IPS-18a (cell line): ENCODE measurements at regions not wholly inside any gene's neighbourhood (a gene's known extent, or its start where the extent isn't known, plus 50 kb on each side); places are given as distances from the start of the nearest gene placed in this dataset.

Experiments
- H3K27ac ChIP-seq: one replicate; pipeline ENCODE4 v1.5.1; 2013; ENCODE audit warnings: low read length
- H3K27me3 ChIP-seq: one replicate; pipeline ENCODE4 v1.6.1; 2013; ENCODE audit warnings: mild to moderate bottlenecking, low read length; ENCODE audit not compliant: control insufficient read depth, insufficient read depth
- H3K36me3 ChIP-seq: one replicate; pipeline ENCODE4 v1.6.1; 2013; ENCODE audit warnings: low read depth, low read length; ENCODE audit not compliant: control insufficient read depth
- H3K4me1 ChIP-seq: one replicate; pipeline ENCODE4 v1.6.1; 2013; ENCODE audit warnings: low read depth, low read length; ENCODE audit not compliant: control insufficient read depth
- H3K4me3 ChIP-seq: one replicate; pipeline ENCODE4 v1.5.1; 2013; ENCODE audit warnings: low read length
- H3K9ac ChIP-seq: one replicate; pipeline ENCODE4 v1.6.1; 2013; ENCODE audit warnings: mild to moderate bottlenecking, low read length, moderate library complexity
- H3K9me3 ChIP-seq: one replicate; pipeline ENCODE4 v1.6.1; 2013; ENCODE audit warnings: low read depth, low read length; ENCODE audit not compliant: control insufficient read depth

GRCh38 chr11:39288011-39288410, 2171.4 kb downstream of the LRRC4C start:
- Histone ChIP-seq H3K27ac (no peak overlapping the region), H3K36me3 (no peaks in the 10 kb centered on the region), H3K4me3 (no peak overlapping the region), H3K4me1 (no peaks in the 10 kb centered on the region), H3K9me3 (peaks cover 16% of the 10 kb centered on the region), H3K27me3 (no peaks in the 10 kb centered on the region), H3K9ac (no peak overlapping the region)

GRCh38 chr11:39268176-39268690, 2191.2 kb downstream of the LRRC4C start:
- no peaks in the 10 kb centered on the region for H3K4me1 ChIP-seq
- no peaks in the 10 kb centered on the region for H3K9me3 ChIP-seq
- no peak overlapping the region for H3K9ac ChIP-seq
- no peaks in the 10 kb centered on the region for H3K36me3 ChIP-seq
- no peaks in the 10 kb centered on the region for H3K27me3 ChIP-seq
- no peak overlapping the region for H3K27ac ChIP-seq
- no peak overlapping the region for H3K4me3 ChIP-seq

- Histone ChIP-seq H3K36me3 (no peaks in the 10 kb centered on the region), H3K27ac (no peak overlapping the region), H3K4me1 (no peaks in the 10 kb centered on the region), H3K9ac (no peak overlapping the region), H3K4me3 (no peak overlapping the region), H3K27me3 (no peaks in the 10 kb centered on the region), H3K9me3 (peaks cover 8% of the 10 kb centered on the region)
Observed at GRCh38 chr11:39255648-39256047, 2203.8 kb downstream of the LRRC4C start.

- Histone ChIP-seq H3K27ac (no peak overlapping the region), H3K9ac (no peak overlapping the region), H3K9me3 (no peaks in the 10 kb centered on the region), H3K27me3 (no peaks in the 10 kb centered on the region), H3K36me3 (no peaks in the 10 kb centered on the region), H3K4me3 (no peak overlapping the region), H3K4me1 (no peaks in the 10 kb centered on the region)
Observed at GRCh38 chr11:39249566-39250365, 2209.7 kb downstream of the LRRC4C start.

GRCh38 chr11:39247570-39248137, 2211.8 kb downstream of the LRRC4C start:
- Histone ChIP-seq H3K9me3 (no peaks in the 10 kb centered on the region), H3K4me1 (no peaks in the 10 kb centered on the region), H3K27me3 (no peaks in the 10 kb centered on the region), H3K36me3 (no peaks in the 10 kb centered on the region), H3K4me3 (no peak overlapping the region), H3K9ac (no peak overlapping the region), H3K27ac (no peak overlapping the region)

GRCh38 chr11:39239553-39239952, 2219.9 kb downstream of the LRRC4C start:
- Histone ChIP-seq H3K9me3 (no peaks in the 10 kb centered on the region), H3K27ac (no peak overlapping the region), H3K4me1 (no peaks in the 10 kb centered on the region), H3K36me3 (no peaks in the 10 kb centered on the region), H3K9ac (no peak overlapping the region), H3K4me3 (no peak overlapping the region), H3K27me3 (no peaks in the 10 kb centered on the region)

GRCh38 chr11:39236916-39237315, 2222.5 kb downstream of the LRRC4C start:
- no peaks in the 10 kb centered on the region for H3K36me3 ChIP-seq
- no peaks in the 10 kb centered on the region for H3K4me1 ChIP-seq
- H3K9me3 ChIP-seq = no peaks in the 10 kb centered on the region
- no peak overlapping the region for H3K4me3 ChIP-seq
- H3K9ac ChIP-seq = no peak overlapping the region
- H3K27ac ChIP-seq = no peak overlapping the region
- H3K27me3 ChIP-seq = no peaks in the 10 kb centered on the region

GRCh38 chr11:39221550-39222138, 2237.8 kb downstream of the LRRC4C start:
- Histone ChIP-seq H3K9me3 (no peaks in the 10 kb centered on the region), H3K4me3 (no peak overlapping the region), H3K4me1 (no peaks in the 10 kb centered on the region), H3K27me3 (no peaks in the 10 kb centered on the region), H3K36me3 (no peaks in the 10 kb centered on the region), H3K27ac (no peak overlapping the region), H3K9ac (no peak overlapping the region)

GRCh38 chr11:39220501-39221230, 2238.8 kb downstream of the LRRC4C start:
- no peak overlapping the region for H3K9ac ChIP-seq
- no peaks in the 10 kb centered on the region for H3K27me3 ChIP-seq
- H3K36me3 ChIP-seq = no peaks in the 10 kb centered on the region
- H3K4me1 ChIP-seq = no peaks in the 10 kb centered on the region
- no peak overlapping the region for H3K27ac ChIP-seq
- H3K4me3 ChIP-seq = no peak overlapping the region
- H3K9me3 ChIP-seq = no peaks in the 10 kb centered on the region

- Histone ChIP-seq H3K4me3 (no peak overlapping the region), H3K27ac (no peak overlapping the region), H3K4me1 (no peaks in the 10 kb centered on the region), H3K9me3 (no peaks in the 10 kb centered on the region), H3K36me3 (no peaks in the 10 kb centered on the region), H3K9ac (no peak overlapping the region), H3K27me3 (no peaks in the 10 kb centered on the region)
Observed at GRCh38 chr11:39220069-39220468, 2239.4 kb downstream of the LRRC4C start.

- no peaks in the 10 kb centered on the region for H3K9me3 ChIP-seq
- H3K36me3 ChIP-seq = no peaks in the 10 kb centered on the region
- no peak overlapping the region for H3K4me3 ChIP-seq
- no peak overlapping the region for H3K9ac ChIP-seq
- H3K4me1 ChIP-seq = no peaks in the 10 kb centered on the region
- H3K27me3 ChIP-seq = no peaks in the 10 kb centered on the region
- H3K27ac ChIP-seq = no peak overlapping the region
Observed at GRCh38 chr11:39209981-39210380, 2249.5 kb downstream of the LRRC4C start.
